Hepatocyte (in vitro differentiated cells): ENCODE measurements at regions not wholly inside any gene's neighbourhood (a gene's known extent, or its start where the extent isn't known, plus 50 kb on each side); places are given as distances from the start of the nearest gene placed in this dataset.
A peak's percentile ranks its signal among the peaks of the same experiment; 100 is the strongest.
"Not testable (repeated sequence)": the region's sequence is repeated elsewhere in the genome, so short reads cannot be mapped to it uniquely, and the experiment has no call there.

Experiments
- DNase-seq: peaks from one replicate; pipeline ENCODE4 v3.0.0-alpha.2; 2016; ENCODE audit warnings: low spot score
- H2AFZ ChIP-seq: fragments of 200-600 bp; sonication (generic); 2 replicates; pipeline ENCODE4 v1.6.0; 2016; ENCODE audit warnings: antibody characterized with exemption, mild to moderate bottlenecking
- H3K27ac ChIP-seq: fragments of 200-600 bp; sonication (generic); 2 replicates; pipeline ENCODE4 v1.5.1; 2016; ENCODE audit warnings: mild to moderate bottlenecking
- H3K27me3 ChIP-seq: fragments of 200-600 bp; sonication (generic); 2 replicates; pipeline ENCODE4 v1.6.1; 2016
- H3K36me3 ChIP-seq: fragments of 200-600 bp; sonication (generic); replicated peaks from 2 replicates; pipeline ENCODE4 v1.5.1; 2016; ENCODE audit warnings: low read depth; ENCODE audit not compliant: insufficient read depth
- H3K4me1 ChIP-seq: fragments of 200-600 bp; sonication (generic); 2 replicates; pipeline ENCODE4 v1.5.1; 2016; ENCODE audit warnings: mild to moderate bottlenecking, moderate library complexity; ENCODE audit not compliant: insufficient read depth
- H3K4me2 ChIP-seq: fragments of 200-600 bp; sonication (generic); 2 replicates; pipeline ENCODE4 v1.6.0; 2016
- H3K4me3 ChIP-seq: fragments of 200-600 bp; sonication (generic); 2 replicates; pipeline ENCODE4 v1.5.1; 2016; ENCODE audit warnings: mild to moderate bottlenecking
- H3K79me2 ChIP-seq: fragments of 200-600 bp; sonication (generic); 2 replicates; pipeline ENCODE4 v1.6.0; 2017; ENCODE audit warnings: mild to moderate bottlenecking
- H3K9me2 ChIP-seq: fragments of 200-600 bp; sonication (generic); replicated peaks from 2 replicates; pipeline ENCODE4 v1.6.0; 2017; ENCODE audit warnings: mild to moderate bottlenecking; ENCODE audit not compliant: insufficient read depth
- H3K9me3 ChIP-seq: fragments of 200-600 bp; sonication (generic); 2 replicates; pipeline ENCODE4 v1.5.1; 2016; ENCODE audit warnings: low read depth, mild to moderate bottlenecking
- H4K20me1 ChIP-seq: fragments of 200-600 bp; sonication (generic); 2 replicates; pipeline ENCODE4 v1.6.0; 2016; ENCODE audit warnings: mild to moderate bottlenecking; ENCODE audit not compliant: insufficient read depth, poor library complexity, severe bottlenecking
- EZH2 ChIP-seq: fragments of 200-600 bp; sonication (generic); IDR thresholded peaks from 2 replicates; pipeline ENCODE4 v1.6.1; 2016; ENCODE audit warnings: antibody characterized with exemption, mild to moderate bottlenecking, borderline replicate concordance
- EZH2phosphoT487 ChIP-seq: fragments of 200-600 bp; sonication (generic); IDR thresholded peaks from one replicate; pipeline ENCODE4 v1.6.1; 2018; ENCODE audit warnings: antibody characterized with exemption, mild to moderate bottlenecking, low read depth, moderate library complexity; ENCODE audit not compliant: unreplicated experiment, severe bottlenecking
- WGBS: methylation state at CpG from one replicate; pipeline ENCODE4 v1.1.6; 2016; ENCODE audit warnings: low lambda C conversion rate; ENCODE audit errors: missing lambda C conversion rate; 5-methylcytosine and 5-hydroxymethylcytosine counted together
- TF ChIP-seq, protein P1 (sequence below): fragments of 200-600 bp; sonication (generic); IDR thresholded peaks from 2 replicates; pipeline ENCODE4 v1.5.1; 2016; ENCODE audit warnings: antibody characterized with exemption, mild to moderate bottlenecking; ENCODE audit not compliant: poor library complexity

DNA sequence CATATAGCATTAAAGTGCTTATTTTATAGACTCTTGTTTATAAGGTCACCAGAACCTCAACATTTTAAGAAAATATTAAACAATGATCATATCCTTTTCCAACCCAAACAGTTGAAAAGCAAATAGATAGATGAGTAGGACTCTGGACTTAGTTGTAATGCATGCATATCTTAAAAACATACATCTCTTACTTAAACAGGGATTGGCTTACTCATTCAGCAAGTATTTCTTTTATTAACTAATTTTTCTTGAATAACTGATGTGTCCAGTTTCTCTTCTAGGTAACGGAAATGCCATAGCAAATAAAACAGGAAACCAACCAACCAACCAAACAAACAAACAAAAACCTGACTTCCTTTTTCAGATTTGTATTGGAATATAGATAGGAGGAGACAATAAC, 70.9 kb upstream of the NBPF4 start:
- 81% methylated on average over 1 of the region's 1 CpG for WGBS
- Histone ChIP-seq H4K20me1 (no peaks in the 10 kb centered on the region), H3K36me3 (no peaks in the 10 kb centered on the region), H3K9me3 (no peaks in the 10 kb centered on the region), H3K9me2 (no peaks in the 10 kb centered on the region), H3K4me3 (no peak overlapping the region), H3K4me1 (no peaks in the 10 kb centered on the region), H2AFZ (no peak overlapping the region), H3K4me2 (no peak overlapping the region), H3K27me3 (no peaks in the 10 kb centered on the region), H3K27ac (no peak overlapping the region), H3K79me2 (no peaks in the 10 kb centered on the region)
- DNase-seq, result no peak
- no peak for TF ChIP-seq EZH2phosphoT487
- no peak for TF ChIP-seq EZH2
- TF ChIP-seq, protein P1, sequence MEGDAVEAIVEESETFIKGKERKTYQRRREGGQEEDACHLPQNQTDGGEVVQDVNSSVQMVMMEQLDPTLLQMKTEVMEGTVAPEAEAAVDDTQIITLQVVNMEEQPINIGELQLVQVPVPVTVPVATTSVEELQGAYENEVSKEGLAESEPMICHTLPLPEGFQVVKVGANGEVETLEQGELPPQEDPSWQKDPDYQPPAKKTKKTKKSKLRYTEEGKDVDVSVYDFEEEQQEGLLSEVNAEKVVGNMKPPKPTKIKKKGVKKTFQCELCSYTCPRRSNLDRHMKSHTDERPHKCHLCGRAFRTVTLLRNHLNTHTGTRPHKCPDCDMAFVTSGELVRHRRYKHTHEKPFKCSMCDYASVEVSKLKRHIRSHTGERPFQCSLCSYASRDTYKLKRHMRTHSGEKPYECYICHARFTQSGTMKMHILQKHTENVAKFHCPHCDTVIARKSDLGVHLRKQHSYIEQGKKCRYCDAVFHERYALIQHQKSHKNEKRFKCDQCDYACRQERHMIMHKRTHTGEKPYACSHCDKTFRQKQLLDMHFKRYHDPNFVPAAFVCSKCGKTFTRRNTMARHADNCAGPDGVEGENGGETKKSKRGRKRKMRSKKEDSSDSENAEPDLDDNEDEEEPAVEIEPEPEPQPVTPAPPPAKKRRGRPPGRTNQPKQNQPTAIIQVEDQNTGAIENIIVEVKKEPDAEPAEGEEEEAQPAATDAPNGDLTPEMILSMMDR, result no peak

DNA sequence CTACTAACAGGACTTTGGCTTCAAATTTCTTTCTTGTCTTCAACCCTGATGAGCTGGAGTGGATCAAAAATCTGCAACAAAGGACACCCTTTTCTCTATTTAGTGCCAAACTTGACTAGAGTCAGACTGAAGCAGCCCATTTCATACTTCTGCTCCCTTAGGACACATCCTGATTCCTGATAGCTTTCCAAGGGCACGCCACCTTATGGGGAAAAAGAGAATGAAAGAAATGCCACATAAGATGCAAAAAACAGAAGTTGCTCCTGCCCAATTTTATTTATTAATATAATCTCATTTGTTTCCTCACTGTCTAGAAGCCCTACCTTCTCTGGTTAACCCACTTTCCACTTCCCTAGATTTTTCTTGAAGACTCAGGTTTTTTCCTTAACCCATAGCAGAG, 72.7 kb upstream of the NBPF4 start:
- H3K27ac ChIP-seq, result no peak overlapping the region
- H4K20me1 ChIP-seq, result no peaks in the 10 kb centered on the region
- no peaks in the 10 kb centered on the region for H3K9me3 ChIP-seq
- H2AFZ ChIP-seq, result no peak overlapping the region
- H3K36me3 ChIP-seq, result no peaks in the 10 kb centered on the region
- no peak overlapping the region for H3K4me2 ChIP-seq
- no peaks in the 10 kb centered on the region for H3K27me3 ChIP-seq
- no peaks in the 10 kb centered on the region for H3K9me2 ChIP-seq
- 39% methylated on average over 1 of the region's 1 CpG for WGBS
- no peaks in the 10 kb centered on the region for H3K4me1 ChIP-seq
- no peak overlapping the region for H3K4me3 ChIP-seq
- no peaks in the 10 kb centered on the region for H3K79me2 ChIP-seq
- TF ChIP-seq, protein P1, result peak; percentile 28
- TF ChIP-seq EZH2, result no peak
- DNase-seq, result no peak

DNA sequence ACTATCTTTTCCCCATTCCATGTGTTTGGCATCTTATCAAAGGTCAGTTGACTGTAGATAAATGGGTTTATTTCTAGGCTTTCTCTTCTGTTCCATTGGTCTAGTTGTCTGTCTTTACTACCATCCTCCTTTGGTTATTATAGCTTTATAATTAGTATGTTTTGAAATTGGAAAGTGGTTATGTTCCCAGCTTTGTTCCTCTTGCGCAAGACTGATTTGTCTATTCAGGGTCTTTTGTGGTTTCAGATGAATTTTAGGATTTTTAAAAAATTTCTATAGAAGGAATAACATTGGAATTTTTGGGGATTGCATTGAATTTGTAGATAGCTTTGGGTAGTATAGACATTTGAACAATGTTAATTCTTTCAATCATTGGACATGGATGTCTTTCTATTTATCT, 77.0 kb upstream of the NBPF4 start:
- TF ChIP-seq, protein P1, result no peak
- no peak for TF ChIP-seq EZH2
- no peak for TF ChIP-seq EZH2phosphoT487
- no peak overlapping the region for H2AFZ ChIP-seq
- H4K20me1 ChIP-seq, result no peaks in the 10 kb centered on the region
- H3K79me2 ChIP-seq, result no peaks in the 10 kb centered on the region
- H3K4me2 ChIP-seq, result no peak overlapping the region
- no peak overlapping the region for H3K27ac ChIP-seq
- no peaks in the 10 kb centered on the region for H3K4me1 ChIP-seq
- no peaks in the 10 kb centered on the region for H3K9me2 ChIP-seq
- no peak overlapping the region for H3K4me3 ChIP-seq
- 97% methylated on average over 1 of the region's 1 CpG for WGBS
- H3K27me3 ChIP-seq, result no peaks in the 10 kb centered on the region
- DNase-seq, result no peak
- no peaks in the 10 kb centered on the region for H3K36me3 ChIP-seq
- no peaks in the 10 kb centered on the region for H3K9me3 ChIP-seq

DNA sequence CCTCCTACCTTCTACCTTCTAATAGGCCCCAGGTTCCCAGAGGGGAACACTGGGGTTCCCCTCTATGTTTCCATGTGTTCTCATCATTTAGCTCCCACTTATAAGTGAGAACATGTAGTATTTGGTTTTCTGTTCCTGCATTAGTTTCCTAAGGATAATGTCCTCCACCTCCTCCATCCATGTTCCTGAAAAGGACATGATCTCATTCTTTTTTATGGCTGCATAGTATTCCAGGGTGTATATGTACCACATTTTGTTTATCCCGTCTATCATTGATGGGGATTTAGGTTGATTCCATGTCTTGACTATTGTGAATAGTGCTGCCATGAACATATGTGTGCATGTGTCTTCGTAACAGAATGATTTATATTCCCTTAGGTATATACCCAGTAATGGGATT, 81.5 kb upstream of the NBPF4 start:
- not testable (repeated sequence) for H3K4me1 ChIP-seq, H3K27me3 ChIP-seq, H3K9me3 ChIP-seq, H4K20me1 ChIP-seq, H3K36me3 ChIP-seq, H3K4me2 ChIP-seq, H3K79me2 ChIP-seq, H2AFZ ChIP-seq, H3K4me3 ChIP-seq, H3K9me2 ChIP-seq, H3K27ac ChIP-seq, DNase-seq
- WGBS, result 81% methylated on average over 2 of the region's 2 CpGs
